ENCODE measurements at regions not wholly inside any gene's neighbourhood (a gene's known extent, or its start where the extent isn't known, plus 50 kb on each side); places are given as distances from the start of the nearest gene placed in this dataset.

GRCh38 chr1:201655243-201655642 lies 116.3 kb downstream of the NAV1 start:
- no peak overlapping the region for H3K4me3 Mint-ChIP-seq
- H3K27ac Mint-ChIP-seq (ENCODE audit: unreplicated experiment), result no peak overlapping the region
- peaks cover 15% of the 10 kb centered on the region for H3K27me3 Mint-ChIP-seq (ENCODE audit: low read depth)
- no peaks in the 10 kb centered on the region for H3K36me3 Mint-ChIP-seq (ENCODE audit: low read depth)
- no peak for TF ChIP-seq CTCF (conservative IDR thresholded peaks at IDR 0.05)
- DNase-seq (ENCODE audit: low read depth, low spot score), result no peak
- H3K9me3 Mint-ChIP-seq, result no peaks in the 10 kb centered on the region
- peaks cover 43% of the 10 kb centered on the region for H3K4me1 Mint-ChIP-seq

- no peaks in the 10 kb centered on the region for H3K36me3 Mint-ChIP-seq (ENCODE audit: low read depth)
- no peak overlapping the region for H3K4me3 Mint-ChIP-seq
- peaks cover 38% of the 10 kb centered on the region for H3K4me1 Mint-ChIP-seq
- H3K27ac Mint-ChIP-seq (ENCODE audit: unreplicated experiment), result no peak overlapping the region
- no peak for DNase-seq (ENCODE audit: low read depth, low spot score)
- TF ChIP-seq CTCF (conservative IDR thresholded peaks at IDR 0.05), result no peak
- peaks cover 9% of the 10 kb centered on the region for H3K27me3 Mint-ChIP-seq (ENCODE audit: low read depth)
- H3K9me3 Mint-ChIP-seq, result no peaks in the 10 kb centered on the region
Observed at GRCh38 chr1:201655910-201656309, 117.0 kb downstream of the NAV1 start.

- no peak overlapping the region for H3K27ac Mint-ChIP-seq (ENCODE audit: unreplicated experiment)
- H3K9me3 Mint-ChIP-seq, result no peaks in the 10 kb centered on the region
- H3K4me3 Mint-ChIP-seq, result no peak overlapping the region
- no peaks in the 10 kb centered on the region for H3K36me3 Mint-ChIP-seq (ENCODE audit: low read depth)
- H3K27me3 Mint-ChIP-seq (ENCODE audit: low read depth), result peaks cover 4% of the 10 kb centered on the region
- TF ChIP-seq CTCF (conservative IDR thresholded peaks at IDR 0.05), result no peak
- no peak for DNase-seq (ENCODE audit: low read depth, low spot score)
- peaks cover 32% of the 10 kb centered on the region for H3K4me1 Mint-ChIP-seq
Observed at GRCh38 chr1:201656311-201657032, 117.5 kb downstream of the NAV1 start.

- H3K36me3 Mint-ChIP-seq (ENCODE audit: low read depth), result no peaks in the 10 kb centered on the region
- peaks cover 23% of the 10 kb centered on the region for H3K4me1 Mint-ChIP-seq
- H3K4me3 Mint-ChIP-seq, result no peak overlapping the region
Observed at GRCh38 chr1:201659572-201659971, 120.6 kb downstream of the NAV1 start.

GRCh38 chr1:201660931-201661822 lies 122.2 kb downstream of the NAV1 start:
- H3K36me3 Mint-ChIP-seq (ENCODE audit: low read depth), result no peaks in the 10 kb centered on the region
- DNase-seq (ENCODE audit: low read depth, low spot score), result no peak
- TF ChIP-seq CTCF (conservative IDR thresholded peaks at IDR 0.05), result no peak

More at GRCh38 chr1:201659572-201659971, 120.6 kb downstream of the NAV1 start:
- no peaks in the 10 kb centered on the region for H3K9me3 Mint-ChIP-seq
- TF ChIP-seq CTCF (conservative IDR thresholded peaks at IDR 0.05), result no peak
- no peak overlapping the region for H3K27ac Mint-ChIP-seq (ENCODE audit: unreplicated experiment)
- H3K27me3 Mint-ChIP-seq (ENCODE audit: low read depth), result no peaks in the 10 kb centered on the region
- no peak for DNase-seq (ENCODE audit: low read depth, low spot score)

More at GRCh38 chr1:201660931-201661822, 122.2 kb downstream of the NAV1 start:
- H3K4me1 Mint-ChIP-seq, result peaks cover 21% of the 10 kb centered on the region
- no peak overlapping the region for H3K4me3 Mint-ChIP-seq
- H3K27ac Mint-ChIP-seq (ENCODE audit: unreplicated experiment), result no peak overlapping the region
- no peaks in the 10 kb centered on the region for H3K9me3 Mint-ChIP-seq
- no peaks in the 10 kb centered on the region for H3K27me3 Mint-ChIP-seq (ENCODE audit: low read depth)
